OCI-LY3 (cell line): ENCODE measurements at regions not wholly inside any gene's neighbourhood (a gene's known extent, or its start where the extent isn't known, plus 50 kb on each side); places are given as distances from the start of the nearest gene placed in this dataset.

Experiments used
- CTCF ChIP-seq: fragments of 200-600, 300-600 bp; sonication (generic); IDR thresholded peaks from 2 replicates; pipeline ENCODE4 v1.5.1; 2014; ENCODE audit warnings: antibody characterized with exemption, low read length, low read depth
- EZH2phosphoT487 ChIP-seq: fragments of 200-600 bp; shearing (Covaris generic); IDR thresholded peaks from 2 replicates; pipeline ENCODE4 v1.6.1; 2018; ENCODE audit warnings: antibody characterized with exemption, mixed run types, low read depth

GRCh38 chr3:30354513-30354912, 251.9 kb upstream of the TGFBR2 start:
- TF ChIP-seq CTCF, result no peak
- TF ChIP-seq EZH2phosphoT487, result no peak
